Endodermal cell (in vitro differentiated cells): ENCODE measurements at regions not wholly inside any gene's neighbourhood (a gene's known extent, or its start where the extent isn't known, plus 50 kb on each side); places are given as distances from the start of the nearest gene placed in this dataset.

ENCODE experiments used
- DNase-seq: peaks from one replicate; pipeline ENCODE4 v3.0.0-alpha.2; 2017
- H3K27ac ChIP-seq: 2 replicates; pipeline ENCODE4 v1.5.1; 2013; ENCODE audit warnings: mild to moderate bottlenecking, low read depth, low read length, moderate library complexity
- H3K27me3 ChIP-seq: 2 replicates; pipeline ENCODE4 v1.6.1; 2013; ENCODE audit warnings: mild to moderate bottlenecking, low read length, moderate library complexity; ENCODE audit not compliant: insufficient read depth, control insufficient read depth, poor library complexity, severe bottlenecking
- H3K36me3 ChIP-seq: 2 replicates; pipeline ENCODE4 v1.7.0; 2013; ENCODE audit warnings: mild to moderate bottlenecking, low read length, moderate library complexity; ENCODE audit not compliant: control insufficient read depth, insufficient read depth
- H3K4me1 ChIP-seq: one replicate; pipeline ENCODE4 v1.7.0; 2013; ENCODE audit warnings: low read length; ENCODE audit not compliant: control insufficient read depth, insufficient read depth
- H3K4me3 ChIP-seq: 2 replicates; pipeline ENCODE4 v1.5.1; 2013; ENCODE audit warnings: mild to moderate bottlenecking, low read length, moderate library complexity
- H3K9ac ChIP-seq: 2 replicates; pipeline ENCODE4 v1.6.1; 2013; ENCODE audit warnings: mild to moderate bottlenecking, low read length, moderate library complexity; ENCODE audit not compliant: poor library complexity, severe bottlenecking; ENCODE audit errors: extremely low read depth
- H3K9me3 ChIP-seq: 2 replicates; pipeline ENCODE4 v1.6.1; 2013; ENCODE audit warnings: mild to moderate bottlenecking, low read length, moderate library complexity; ENCODE audit not compliant: control insufficient read depth
- H3K27ac Mint-ChIP-seq: 2 replicates; pipeline ENCODE4 v1.8.0; 2020; ENCODE audit warnings: mixed read lengths
- H3K27me3 Mint-ChIP-seq: 2 replicates; pipeline ENCODE4 v1.8.0; 2021; ENCODE audit warnings: mild to moderate bottlenecking, mixed read lengths; ENCODE audit not compliant: insufficient read depth
- H3K36me3 Mint-ChIP-seq: 2 replicates; pipeline ENCODE4 v1.8.0; 2020; ENCODE audit warnings: low read depth, mixed read lengths
- H3K4me1 Mint-ChIP-seq: 2 replicates; pipeline ENCODE4 v1.8.0; 2020; ENCODE audit warnings: mixed read lengths
- H3K4me3 Mint-ChIP-seq: 2 replicates; pipeline ENCODE4 v1.8.0; 2020; ENCODE audit warnings: mild to moderate bottlenecking, moderate library complexity, mixed read lengths
- H3K9me3 Mint-ChIP-seq: 2 replicates; pipeline ENCODE4 v1.8.0; 2020; ENCODE audit warnings: mild to moderate bottlenecking, mixed read lengths
- WGBS, 2 experiments: methylation state at CpG; one replicate each; pipeline versions ENCODE4 v1.1.5 to v1.1.7; 2013; ENCODE audit warnings: missing lambda C conversion rate in 2 of 2, mixed read lengths in 1 of 2; ENCODE audit not compliant: insufficient coverage in 1 of 2, insufficient read length in 1 of 2; 5-methylcytosine and 5-hydroxymethylcytosine counted together
- TF ChIP-seq, protein P1 (sequence below): fragments of 200-600 bp; sonication (generic); conservative IDR thresholded peaks from 2 replicates; pipeline ENCODE4 v1.5.0; 2021; ENCODE audit warnings: antibody characterized with exemption, mild to moderate bottlenecking

DNA sequence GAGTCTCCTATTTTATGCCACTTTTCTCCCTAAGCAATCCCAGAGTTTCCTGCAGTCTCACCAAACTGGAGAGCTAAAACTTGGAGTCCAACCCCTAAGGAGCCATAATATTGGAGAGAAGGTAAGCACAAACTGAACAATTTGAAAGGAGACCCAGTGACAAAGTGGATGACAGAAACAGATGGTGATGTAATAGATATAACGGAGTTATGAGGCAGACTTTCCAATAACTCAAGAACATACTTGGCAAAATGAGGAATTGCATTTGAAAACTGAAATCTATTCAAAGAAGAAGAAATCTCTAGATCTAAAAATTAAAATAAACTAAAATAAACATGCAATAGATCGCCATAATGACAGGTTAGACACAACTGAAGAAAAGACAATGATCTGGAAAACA, 200.9 kb upstream of the MIR17HG start:
- Mint-ChIP-seq H3K27ac (no peak overlapping the region), H3K9me3 (no peaks in the 10 kb centered on the region), H3K4me1 (peaks cover 12% of the 10 kb centered on the region), H3K27me3 (no peaks in the 10 kb centered on the region), H3K4me3 (no peak overlapping the region), H3K36me3 (no peaks in the 10 kb centered on the region)
- no peak overlapping the region for H3K27ac ChIP-seq
- H3K9me3 ChIP-seq = no peaks in the 10 kb centered on the region
- no peak overlapping the region for H3K9ac ChIP-seq
- DNase-seq = no peak
- no peaks in the 10 kb centered on the region for H3K4me1 ChIP-seq
- H3K36me3 ChIP-seq = no peaks in the 10 kb centered on the region
- TF ChIP-seq, protein P1, sequence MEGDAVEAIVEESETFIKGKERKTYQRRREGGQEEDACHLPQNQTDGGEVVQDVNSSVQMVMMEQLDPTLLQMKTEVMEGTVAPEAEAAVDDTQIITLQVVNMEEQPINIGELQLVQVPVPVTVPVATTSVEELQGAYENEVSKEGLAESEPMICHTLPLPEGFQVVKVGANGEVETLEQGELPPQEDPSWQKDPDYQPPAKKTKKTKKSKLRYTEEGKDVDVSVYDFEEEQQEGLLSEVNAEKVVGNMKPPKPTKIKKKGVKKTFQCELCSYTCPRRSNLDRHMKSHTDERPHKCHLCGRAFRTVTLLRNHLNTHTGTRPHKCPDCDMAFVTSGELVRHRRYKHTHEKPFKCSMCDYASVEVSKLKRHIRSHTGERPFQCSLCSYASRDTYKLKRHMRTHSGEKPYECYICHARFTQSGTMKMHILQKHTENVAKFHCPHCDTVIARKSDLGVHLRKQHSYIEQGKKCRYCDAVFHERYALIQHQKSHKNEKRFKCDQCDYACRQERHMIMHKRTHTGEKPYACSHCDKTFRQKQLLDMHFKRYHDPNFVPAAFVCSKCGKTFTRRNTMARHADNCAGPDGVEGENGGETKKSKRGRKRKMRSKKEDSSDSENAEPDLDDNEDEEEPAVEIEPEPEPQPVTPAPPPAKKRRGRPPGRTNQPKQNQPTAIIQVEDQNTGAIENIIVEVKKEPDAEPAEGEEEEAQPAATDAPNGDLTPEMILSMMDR = no peak
- H3K27me3 ChIP-seq = no peaks in the 10 kb centered on the region
- no peak overlapping the region for H3K4me3 ChIP-seq
- WGBS, 2 experiments = 91% methylated on average over 2 of the region's 2 CpGs; no CpG with 5 or more reads in 1 of the 2 experiments

- H3K27ac ChIP-seq = no peak overlapping the region
- WGBS, 2 experiments = 71% methylated on average over 1 of the region's 1 CpG; no CpG with 5 or more reads in 1 of the 2 experiments
- Mint-ChIP-seq H3K9me3 (no peaks in the 10 kb centered on the region), H3K4me1 (peaks cover 7% of the 10 kb centered on the region), H3K36me3 (no peaks in the 10 kb centered on the region), H3K27me3 (no peaks in the 10 kb centered on the region), H3K4me3 (no peak overlapping the region), H3K27ac (no peak overlapping the region)
- no peaks in the 10 kb centered on the region for H3K27me3 ChIP-seq
- H3K36me3 ChIP-seq = no peaks in the 10 kb centered on the region
- DNase-seq = no peak
- H3K9me3 ChIP-seq = no peaks in the 10 kb centered on the region
- H3K4me3 ChIP-seq = no peak overlapping the region
- H3K9ac ChIP-seq = no peak overlapping the region
- H3K4me1 ChIP-seq = no peaks in the 10 kb centered on the region
- TF ChIP-seq, protein P1 = no peak
These were observed 199.4 kb upstream of the MIR17HG start for GRCh38 chr13:91148098-91148497.

DNA sequence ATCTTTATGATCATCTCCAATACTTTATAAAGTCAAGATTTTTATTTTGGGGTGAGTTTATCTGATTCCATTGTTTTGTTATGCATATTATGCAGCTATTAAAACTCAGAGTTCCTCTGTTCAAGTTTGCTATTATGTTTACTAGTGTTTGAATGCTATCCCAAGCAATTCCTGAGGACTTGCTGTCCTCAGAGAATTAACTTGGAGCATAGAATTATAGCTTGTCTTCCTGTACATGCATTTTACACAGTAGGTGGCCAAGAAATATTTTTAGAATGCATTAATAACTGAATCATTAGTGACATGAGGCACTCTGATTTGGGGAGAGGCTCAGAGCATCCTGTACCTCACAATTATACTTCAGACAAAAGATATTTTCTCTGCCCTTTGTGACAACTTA, 195.6 kb upstream of the MIR17HG start:
- H3K9me3 ChIP-seq = no peaks in the 10 kb centered on the region
- Mint-ChIP-seq H3K27me3 (no peaks in the 10 kb centered on the region), H3K36me3 (no peaks in the 10 kb centered on the region), H3K4me1 (peaks cover 5% of the 10 kb centered on the region), H3K9me3 (no peaks in the 10 kb centered on the region), H3K27ac (no peak overlapping the region), H3K4me3 (no peak overlapping the region)
- H3K4me3 ChIP-seq = no peak overlapping the region
- no peaks in the 10 kb centered on the region for H3K4me1 ChIP-seq
- DNase-seq = no peak
- H3K27me3 ChIP-seq = no peaks in the 10 kb centered on the region
- TF ChIP-seq, protein P1 = no peak
- H3K36me3 ChIP-seq = no peaks in the 10 kb centered on the region
- H3K9ac ChIP-seq = no peak overlapping the region
- no peak overlapping the region for H3K27ac ChIP-seq
